H1 (cell line): ENCODE measurements at regions not wholly inside any gene's neighbourhood (a gene's known extent, or its start where the extent isn't known, plus 50 kb on each side); places are given as distances from the start of the nearest gene placed in this dataset.

Experiments
- RFX5 ChIP-seq: IDR thresholded peaks from 2 replicates; pipeline ENCODE4 v1.6.1; 2011; ENCODE audit warnings: low read depth, low read length, improper control_type of control experiment, borderline replicate concordance
- TF ChIP-seq, protein P1 (sequence below), 3 experiments: IDR thresholded peaks; 1 replicate in 2 of 3; 2 replicates in 1 of 3; pipeline versions ENCODE4 v1.5.1 to v1.6.1; 2011; ENCODE audit warnings: low read length in 3 of 3, mild to moderate bottlenecking in 3 of 3, inconsistent platforms in 2 of 3, low read depth in 1 of 3, moderate library complexity in 1 of 3; ENCODE audit not compliant: insufficient read depth in 1 of 3; ENCODE audit errors: control extremely low read depth in 1 of 3

DNA sequence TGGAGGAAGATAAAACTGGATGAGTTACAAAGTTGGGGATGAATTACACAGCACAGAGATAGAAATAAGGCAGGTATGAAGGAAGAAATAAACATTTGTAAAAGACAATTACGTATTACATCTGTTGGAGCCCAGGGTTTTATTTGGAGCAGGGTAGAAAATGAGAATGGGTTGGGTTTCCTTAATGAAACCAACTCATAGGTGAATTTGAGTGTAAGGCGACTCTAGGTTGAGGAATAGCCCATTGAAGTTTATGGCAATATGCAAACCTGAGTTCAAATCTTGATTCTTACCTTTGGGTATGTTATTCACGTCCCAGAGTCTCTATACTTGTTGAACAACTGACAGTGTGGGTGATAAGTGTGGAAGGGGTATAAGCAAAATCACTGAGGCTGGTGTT is 422.3 kb upstream of the WWC1 start (continued):
- no peak for TF ChIP-seq RFX5
- TF ChIP-seq, protein P1, sequence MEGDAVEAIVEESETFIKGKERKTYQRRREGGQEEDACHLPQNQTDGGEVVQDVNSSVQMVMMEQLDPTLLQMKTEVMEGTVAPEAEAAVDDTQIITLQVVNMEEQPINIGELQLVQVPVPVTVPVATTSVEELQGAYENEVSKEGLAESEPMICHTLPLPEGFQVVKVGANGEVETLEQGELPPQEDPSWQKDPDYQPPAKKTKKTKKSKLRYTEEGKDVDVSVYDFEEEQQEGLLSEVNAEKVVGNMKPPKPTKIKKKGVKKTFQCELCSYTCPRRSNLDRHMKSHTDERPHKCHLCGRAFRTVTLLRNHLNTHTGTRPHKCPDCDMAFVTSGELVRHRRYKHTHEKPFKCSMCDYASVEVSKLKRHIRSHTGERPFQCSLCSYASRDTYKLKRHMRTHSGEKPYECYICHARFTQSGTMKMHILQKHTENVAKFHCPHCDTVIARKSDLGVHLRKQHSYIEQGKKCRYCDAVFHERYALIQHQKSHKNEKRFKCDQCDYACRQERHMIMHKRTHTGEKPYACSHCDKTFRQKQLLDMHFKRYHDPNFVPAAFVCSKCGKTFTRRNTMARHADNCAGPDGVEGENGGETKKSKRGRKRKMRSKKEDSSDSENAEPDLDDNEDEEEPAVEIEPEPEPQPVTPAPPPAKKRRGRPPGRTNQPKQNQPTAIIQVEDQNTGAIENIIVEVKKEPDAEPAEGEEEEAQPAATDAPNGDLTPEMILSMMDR (IDR thresholded peaks at IDR 0.05; ENCODE audit: control extremely low read depth in 1 of 3, insufficient read depth in 1 of 3, low read depth in 1 of 3, low read length in 3 of 3), result no peak
